Smooth muscle cell (in vitro differentiated cells): ENCODE measurements at regions not wholly inside any gene's neighbourhood (a gene's known extent, or its start where the extent isn't known, plus 50 kb on each side); places are given as distances from the start of the nearest gene placed in this dataset.

ENCODE experiments used
- DNase-seq: peaks from one replicate; lab custom pipeline; 2025; ENCODE audit not compliant: unreplicated experiment; lab: John Stamatoyannopoulos, UW
- H2AFZ ChIP-seq: fragments of 200-600 bp; sonication (generic); 2 replicates; pipeline ENCODE4 v1.6.0; 2016; ENCODE audit warnings: antibody characterized with exemption, low read depth, mild to moderate bottlenecking
- H3F3A ChIP-seq: fragments of 200-600 bp; sonication (generic); 2 replicates; pipeline ENCODE4 v1.6.0; 2017; ENCODE audit warnings: antibody characterized with exemption, low read depth
- H3K27ac ChIP-seq: fragments of 200-600 bp; sonication (generic); 2 replicates; pipeline ENCODE4 v1.5.1; 2016; ENCODE audit warnings: low read depth, mild to moderate bottlenecking
- H3K27me3 ChIP-seq: fragments of 200-600 bp; sonication (generic); 2 replicates; pipeline ENCODE4 v1.6.1; 2016; ENCODE audit warnings: low read depth, mild to moderate bottlenecking
- H3K36me3 ChIP-seq: fragments of 200-600 bp; sonication (generic); 2 replicates; pipeline ENCODE4 v1.5.1; 2016; ENCODE audit warnings: low read depth
- H3K4me1 ChIP-seq: fragments of 200-600 bp; sonication (generic); 2 replicates; pipeline ENCODE4 v1.5.1; 2016; ENCODE audit warnings: low read depth
- H3K4me2 ChIP-seq: fragments of 200-600 bp; sonication (generic); 2 replicates; pipeline ENCODE4 v1.6.0; 2016; ENCODE audit warnings: mild to moderate bottlenecking
- H3K4me3 ChIP-seq: fragments of 200-600 bp; sonication (generic); 2 replicates; pipeline ENCODE4 v1.5.1; 2016; ENCODE audit warnings: mild to moderate bottlenecking
- H3K79me2 ChIP-seq: fragments of 200-600 bp; sonication (generic); 2 replicates; pipeline ENCODE4 v1.6.0; 2016; ENCODE audit warnings: low read depth, mild to moderate bottlenecking
- H3K9ac ChIP-seq: fragments of 200-600 bp; sonication (generic); 2 replicates; pipeline ENCODE4 v1.6.0; 2016; ENCODE audit warnings: low read depth
- H3K9me3 ChIP-seq: fragments of 200-600 bp; sonication (generic); replicated peaks from 2 replicates; pipeline ENCODE4 v1.5.1; 2016; ENCODE audit warnings: low read depth
- H4K20me1 ChIP-seq: fragments of 200-600 bp; sonication (generic); 2 replicates; pipeline ENCODE4 v1.6.0; 2016; ENCODE audit warnings: low read depth
- CTCF ChIP-seq: fragments of 200-600 bp; sonication (generic); IDR thresholded peaks from 2 replicates; pipeline ENCODE4 v1.5.1; 2017; ENCODE audit warnings: borderline replicate concordance, mild to moderate bottlenecking, antibody characterized with exemption; ENCODE audit not compliant: insufficient read depth, poor library complexity, severe bottlenecking
- WGBS: methylation state at CpG from one replicate; pipeline ENCODE4 v1.1.7; 2016; ENCODE audit warnings: low lambda C conversion rate; 5-methylcytosine and 5-hydroxymethylcytosine counted together

GRCh38 chr1:177440821-177441220 lies 270.1 kb downstream of the BRINP2 start:
- H2AFZ ChIP-seq = no peak overlapping the region

GRCh38 chr1:177439301-177439700 lies 268.5 kb downstream of the BRINP2 start:
- no peak for DNase-seq
- H3K9me3 ChIP-seq = no peaks in the 10 kb centered on the region
- H3K4me2 ChIP-seq = no peak overlapping the region
- H2AFZ ChIP-seq = no peak overlapping the region
- no peaks in the 10 kb centered on the region for H3F3A ChIP-seq
- H3K79me2 ChIP-seq = no peaks in the 10 kb centered on the region
- no peaks in the 10 kb centered on the region for H4K20me1 ChIP-seq
- no peaks in the 10 kb centered on the region for H3K4me1 ChIP-seq
- TF ChIP-seq CTCF = no peak
- peaks cover 4% of the 10 kb centered on the region for H3K27me3 ChIP-seq
- no peak overlapping the region for H3K9ac ChIP-seq
- H3K36me3 ChIP-seq = no peaks in the 10 kb centered on the region
- no peak overlapping the region for H3K4me3 ChIP-seq
- H3K27ac ChIP-seq = no peak overlapping the region

More at GRCh38 chr1:177440821-177441220, 270.1 kb downstream of the BRINP2 start:
- 92% methylated on average over 4 of the region's 4 CpGs for WGBS
- Histone ChIP-seq H3K9me3 (no peaks in the 10 kb centered on the region), H3K4me2 (no peak overlapping the region), H3K27ac (no peak overlapping the region), H3K79me2 (no peaks in the 10 kb centered on the region), H3K4me1 (no peaks in the 10 kb centered on the region), H3K36me3 (no peaks in the 10 kb centered on the region), H3K4me3 (no peak overlapping the region), H3F3A (no peaks in the 10 kb centered on the region), H3K9ac (no peak overlapping the region), H3K27me3 (peaks cover 4% of the 10 kb centered on the region), H4K20me1 (no peaks in the 10 kb centered on the region)
- TF ChIP-seq CTCF = no peak
- no peak for DNase-seq

- Histone ChIP-seq H3K27ac (no peak overlapping the region), H3K27me3 (peaks cover 13% of the 10 kb centered on the region), H3K9ac (no peak overlapping the region), H3K4me2 (no peak overlapping the region), H2AFZ (no peak overlapping the region), H3K4me1 (no peaks in the 10 kb centered on the region), H3K36me3 (no peaks in the 10 kb centered on the region), H4K20me1 (no peaks in the 10 kb centered on the region), H3K79me2 (no peaks in the 10 kb centered on the region), H3K9me3 (no peaks in the 10 kb centered on the region), H3F3A (no peaks in the 10 kb centered on the region), H3K4me3 (no peak overlapping the region)
- no peak for DNase-seq
- WGBS = 91% methylated on average over 1 of the region's 1 CpG
- no peak for TF ChIP-seq CTCF
Measured at GRCh38 chr1:177435364-177435763, 264.6 kb downstream of the BRINP2 start.

DNA sequence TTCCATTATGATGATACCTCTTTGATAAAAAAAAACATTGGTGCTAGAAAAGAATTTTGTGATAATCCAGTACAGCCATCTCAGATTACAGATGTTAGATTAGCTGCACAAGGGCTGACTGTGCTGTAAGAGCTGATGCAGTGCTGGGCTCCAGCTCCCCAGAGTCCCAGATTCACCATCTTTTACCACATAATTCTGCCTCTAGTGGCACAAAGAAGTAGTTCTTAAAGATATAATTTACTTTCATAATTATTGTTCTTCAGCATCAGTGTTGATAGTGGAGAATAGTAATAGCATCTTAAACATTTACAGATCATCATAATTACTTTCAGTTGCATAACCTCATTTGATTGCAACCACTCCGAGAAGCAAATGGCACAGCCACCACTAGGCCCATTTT lies 262.1 kb downstream of the BRINP2 start:
- H3K9ac ChIP-seq = no peak overlapping the region
- H3K27me3 ChIP-seq = peaks cover 14% of the 10 kb centered on the region
- H2AFZ ChIP-seq = no peak overlapping the region
- no peak overlapping the region for H3K27ac ChIP-seq
- WGBS = 95% methylated on average over 1 of the region's 1 CpG
- H3K9me3 ChIP-seq = no peaks in the 10 kb centered on the region
- no peaks in the 10 kb centered on the region for H3K79me2 ChIP-seq
- H4K20me1 ChIP-seq = no peaks in the 10 kb centered on the region
- H3K36me3 ChIP-seq = no peaks in the 10 kb centered on the region
- no peak overlapping the region for H3K4me3 ChIP-seq
- H3K4me2 ChIP-seq = no peak overlapping the region
- no peak for DNase-seq
- TF ChIP-seq CTCF = peak; percentile 20
- H3F3A ChIP-seq = no peaks in the 10 kb centered on the region
- H3K4me1 ChIP-seq = no peaks in the 10 kb centered on the region
